Karpas-422 (cell line): ENCODE measurements at regions not wholly inside any gene's neighbourhood (a gene's known extent, or its start where the extent isn't known, plus 50 kb on each side); places are given as distances from the start of the nearest gene placed in this dataset.
"Not testable (repeated sequence)": the region's sequence is repeated elsewhere in the genome, so short reads cannot be mapped to it uniquely, and the experiment has no call there.

Experiments
- DNase-seq: peaks from one replicate; pipeline ENCODE4 v3.0.0-alpha.2; 2015
- H2AFZ ChIP-seq: fragments of 200-600 bp; sonication (generic); 2 replicates; pipeline ENCODE4 v1.6.1; 2014; ENCODE audit warnings: antibody characterized with exemption, low read length, mixed read lengths
- H3K27ac ChIP-seq: fragments of 200-600 bp; sonication (generic); 2 replicates; pipeline ENCODE4 v1.5.1; 2014; ENCODE audit warnings: mild to moderate bottlenecking, low read length, moderate library complexity
- H3K27me3 ChIP-seq: fragments of 200-600 bp; sonication (generic); 2 replicates; pipeline ENCODE4 v1.6.1; 2014; ENCODE audit warnings: low read length, mixed read lengths
- H3K36me3 ChIP-seq: fragments of 200-600 bp; sonication (generic); 2 replicates; pipeline ENCODE4 v1.6.1; 2014; ENCODE audit warnings: low read length, mixed read lengths; ENCODE audit not compliant: insufficient read depth
- H3K4me1 ChIP-seq: fragments of 200-600 bp; sonication (generic); 2 replicates; pipeline ENCODE4 v1.6.1; 2014; ENCODE audit warnings: mild to moderate bottlenecking, low read length, mixed read lengths
- H3K4me2 ChIP-seq: fragments of 200-600 bp; sonication (generic); 2 replicates; pipeline ENCODE4 v1.6.1; 2014; ENCODE audit warnings: low read length, low read depth, mild to moderate bottlenecking; ENCODE audit not compliant: poor library complexity, severe bottlenecking
- H3K4me3 ChIP-seq: fragments of 200-600 bp; sonication (generic); 2 replicates; pipeline ENCODE4 v1.5.1; 2014; ENCODE audit warnings: mild to moderate bottlenecking, antibody characterized with exemption, low read length, mixed read lengths
- H3K79me2 ChIP-seq: fragments of 200-600 bp; sonication (generic); 2 replicates; pipeline ENCODE4 v1.6.1; 2014; ENCODE audit warnings: mild to moderate bottlenecking, low read length, mixed read lengths
- H3K9ac ChIP-seq: fragments of 200-600 bp; sonication (generic); 2 replicates; pipeline ENCODE4 v1.6.0; 2014; ENCODE audit warnings: low read length
- H3K9me2 ChIP-seq: fragments of 200-600 bp; sonication (generic), shearing (Covaris generic); replicated peaks from 2 replicates; pipeline ENCODE4 v1.6.0; 2014; ENCODE audit warnings: mild to moderate bottlenecking, low read length, moderate library complexity; ENCODE audit not compliant: insufficient read depth
- H3K9me3 ChIP-seq: fragments of 300-700, 200-600 bp; sonication (generic); 2 replicates; pipeline ENCODE4 v1.6.1; 2014; ENCODE audit warnings: low read length, mixed read lengths
- H4K20me1 ChIP-seq: fragments of 200-600 bp; sonication (generic); 2 replicates; pipeline ENCODE4 v1.6.1; 2014; ENCODE audit warnings: mild to moderate bottlenecking, antibody characterized with exemption, low read length, low read depth; ENCODE audit not compliant: insufficient read depth

GRCh38 chr5:45795458-45795857 lies 99.3 kb upstream of the HCN1 start:
- no peak for DNase-seq
- no peaks in the 10 kb centered on the region for H4K20me1 ChIP-seq
- H3K9ac ChIP-seq = no peak overlapping the region
- no peaks in the 10 kb centered on the region for H3K27me3 ChIP-seq
- no peak overlapping the region for H3K27ac ChIP-seq
- no peaks in the 10 kb centered on the region for H3K79me2 ChIP-seq
- peaks cover 4% of the 10 kb centered on the region for H3K9me3 ChIP-seq
- no peak overlapping the region for H3K4me2 ChIP-seq
- no peaks in the 10 kb centered on the region for H3K9me2 ChIP-seq
- H2AFZ ChIP-seq = no peak overlapping the region
- H3K4me3 ChIP-seq = no peak overlapping the region
- no peaks in the 10 kb centered on the region for H3K36me3 ChIP-seq
- H3K4me1 ChIP-seq = no peaks in the 10 kb centered on the region

GRCh38 chr5:45793638-45794532 lies 97.7 kb upstream of the HCN1 start:
- DNase-seq = no peak
- Histone ChIP-seq H3K36me3 (no peaks in the 10 kb centered on the region), H4K20me1 (no peaks in the 10 kb centered on the region), H3K4me1 (no peaks in the 10 kb centered on the region), H3K4me2 (no peak overlapping the region), H3K27me3 (no peaks in the 10 kb centered on the region), H3K9me2 (no peaks in the 10 kb centered on the region), H3K9me3 (peaks cover 4% of the 10 kb centered on the region), H3K79me2 (no peaks in the 10 kb centered on the region), H3K9ac (no peak overlapping the region), H3K27ac (no peak overlapping the region), H3K4me3 (no peak overlapping the region), H2AFZ (no peak overlapping the region)

GRCh38 chr5:45779874-45780671 lies 83.9 kb upstream of the HCN1 start:
- no peaks in the 10 kb centered on the region for H3K79me2 ChIP-seq
- H3K4me2 ChIP-seq = no peak overlapping the region
- no peaks in the 10 kb centered on the region for H3K27me3 ChIP-seq
- H3K9me2 ChIP-seq = no peaks in the 10 kb centered on the region
- no peak overlapping the region for H3K9ac ChIP-seq
- H3K4me3 ChIP-seq = no peak overlapping the region
- H2AFZ ChIP-seq = no peak overlapping the region
- H3K27ac ChIP-seq = no peak overlapping the region
- no peaks in the 10 kb centered on the region for H3K4me1 ChIP-seq
- no peaks in the 10 kb centered on the region for H4K20me1 ChIP-seq
- peaks cover 8% of the 10 kb centered on the region; the same call in 1 of the 2 replicates for H3K9me3 ChIP-seq
- no peak for DNase-seq
- no peaks in the 10 kb centered on the region for H3K36me3 ChIP-seq

- no peaks in the 10 kb centered on the region for H3K27me3 ChIP-seq
- H3K4me2 ChIP-seq = no peak overlapping the region
- DNase-seq = peak; percentile 50
- H3K9me2 ChIP-seq = no peaks in the 10 kb centered on the region
- no peak overlapping the region for H2AFZ ChIP-seq
- H4K20me1 ChIP-seq = no peaks in the 10 kb centered on the region
- no peaks in the 10 kb centered on the region; the same call in 1 of the 2 replicates for H3K9me3 ChIP-seq
- H3K27ac ChIP-seq = no peak overlapping the region
- no peak overlapping the region for H3K4me3 ChIP-seq
- H3K4me1 ChIP-seq = no peaks in the 10 kb centered on the region
- no peaks in the 10 kb centered on the region for H3K36me3 ChIP-seq
- no peak overlapping the region for H3K9ac ChIP-seq
- no peaks in the 10 kb centered on the region for H3K79me2 ChIP-seq
Observed at GRCh38 chr5:45774528-45774927, 78.3 kb upstream of the HCN1 start.

GRCh38 chr5:45772402-45772801 lies 76.2 kb upstream of the HCN1 start:
- no peaks in the 10 kb centered on the region; the same call in 1 of the 2 replicates for H3K36me3 ChIP-seq
- H4K20me1 ChIP-seq = no peaks in the 10 kb centered on the region
- H3K9ac ChIP-seq = no peak overlapping the region
- no peaks in the 10 kb centered on the region for H3K9me2 ChIP-seq
- no peaks in the 10 kb centered on the region for H3K4me1 ChIP-seq
- H3K4me3 ChIP-seq = no peak overlapping the region
- peaks cover 4% of the 10 kb centered on the region for H3K9me3 ChIP-seq
- no peak for DNase-seq
- H2AFZ ChIP-seq = no peak overlapping the region
- no peaks in the 10 kb centered on the region for H3K79me2 ChIP-seq
- no peak overlapping the region for H3K4me2 ChIP-seq
- H3K27me3 ChIP-seq = no peaks in the 10 kb centered on the region
- no peak overlapping the region for H3K27ac ChIP-seq

GRCh38 chr5:45765561-45765960 lies 69.4 kb upstream of the HCN1 start:
- Histone ChIP-seq H2AFZ (no peak overlapping the region), H3K4me2 (no peak overlapping the region), H3K36me3 (no peaks in the 10 kb centered on the region; the same call in 1 of the 2 replicates), H3K4me1 (no peaks in the 10 kb centered on the region), H3K4me3 (no peak overlapping the region), H3K9me2 (no peaks in the 10 kb centered on the region), H3K9me3 (peaks cover 14% of the 10 kb centered on the region), H3K9ac (no peak overlapping the region), H3K27ac (no peak overlapping the region), H3K27me3 (no peaks in the 10 kb centered on the region), H3K79me2 (no peaks in the 10 kb centered on the region), H4K20me1 (no peaks in the 10 kb centered on the region)
- no peak for DNase-seq

- Histone ChIP-seq H3K9me2 (no peaks in the 10 kb centered on the region), H3K9me3 (peaks cover 15% of the 10 kb centered on the region; the same call in 1 of the 2 replicates), H3K36me3 (no peaks in the 10 kb centered on the region), H3K27me3 (no peaks in the 10 kb centered on the region), H3K79me2 (no peaks in the 10 kb centered on the region), H3K9ac (no peak overlapping the region), H2AFZ (no peak overlapping the region), H3K4me2 (no peak overlapping the region), H3K4me1 (no peaks in the 10 kb centered on the region), H3K27ac (no peak overlapping the region), H4K20me1 (no peaks in the 10 kb centered on the region), H3K4me3 (no peak overlapping the region)
- no peak for DNase-seq
Observed at GRCh38 chr5:45750574-45750973, 54.4 kb upstream of the HCN1 start.

GRCh38 chr5:45748511-45748910 lies 52.3 kb upstream of the HCN1 start:
- not testable (repeated sequence) for H4K20me1 ChIP-seq, H3K36me3 ChIP-seq, H3K9ac ChIP-seq, H3K79me2 ChIP-seq, DNase-seq, H3K4me1 ChIP-seq, H3K9me3 ChIP-seq, H2AFZ ChIP-seq, H3K27me3 ChIP-seq, H3K4me2 ChIP-seq, H3K27ac ChIP-seq, H3K9me2 ChIP-seq, H3K4me3 ChIP-seq
